GM12878 (cell line): ENCODE measurements at regions not wholly inside any gene's neighbourhood (a gene's known extent, or its start where the extent isn't known, plus 50 kb on each side); places are given as distances from the start of the nearest gene placed in this dataset.

ENCODE experiments used
- ATAC-seq: fragments of 200-7000 bp; cut with Tn5 transposase; 3 replicates; pipeline ENCODE4 v1.9.1; 2020; ENCODE audit warnings: mild to moderate bottlenecking, moderate library complexity
- BruUV-seq: library from RNA; stranded (reverse); fragments of 400-500 nt; replicated peaks from 2 replicates; lab custom pipeline; 2021; lab: Mats Ljungman, UMichigan
- CTCF ChIA-PET: fragments of 300-600 bp; sonication (Branson Sonifier 250); formaldehyde crosslinking; extraction: SDS; loops from one replicate; lab custom pipeline; 2021; ENCODE audit warnings: inconsistent platforms; lab: Yijun Ruan, JAX
- POLR2A ChIA-PET: fragments of 350-600 bp; formaldehyde crosslinking; extraction: SDS; loops from one replicate; lab custom pipeline; 2021; ENCODE audit warnings: inconsistent platforms; lab: Charles Lee
- RAD21 ChIA-PET: fragments of 300-600 bp; sonication (Branson Sonifier 250); formaldehyde crosslinking; loops from one replicate; lab custom pipeline; 2023; ENCODE audit warnings: antibody characterized with exemption; ENCODE audit not compliant: unreplicated experiment; lab: Charles Lee
- SMC1A ChIA-PET: fragments of 300-600 bp; sonication (Branson Sonifier 250); formaldehyde crosslinking; loops from one replicate; lab custom pipeline; 2023; ENCODE audit not compliant: unreplicated experiment, uncharacterized antibody; lab: Charles Lee
- DNase-seq: peaks from one replicate; pipeline ENCODE4 v3.0.0-alpha.2; 2011; ENCODE audit warnings: low read depth, low spot score
- FAIRE-seq: peaks from 3 replicates; lab custom pipeline; 2011; peaks lifted over from hg19 to GRCh38; lab: Jason Lieb, UNC
- H2AFZ ChIP-seq: 2 replicates; pipeline ENCODE4 v1.6.0; 2011; ENCODE audit warnings: low read depth, low read length, control low read depth; ENCODE audit not compliant: control insufficient read depth
- H3K27ac ChIP-seq: 2 replicates; pipeline ENCODE4 v1.5.1; 2011; ENCODE audit warnings: control low read depth; ENCODE audit not compliant: control insufficient read depth, insufficient read depth
- H3K27me3 ChIP-seq, 2 experiments: replicated peaks in 1 of 2; 2 replicates each; pipeline versions ENCODE4 v1.6.0 to v1.6.1; 2011; ENCODE audit warnings: low read length in 1 of 2; ENCODE audit not compliant: control insufficient read depth in 2 of 2, insufficient read depth in 2 of 2
- H3K36me3 ChIP-seq, 2 experiments: 2 replicates each; pipeline ENCODE4 v1.5.1; 2011; ENCODE audit warnings: low read length in 1 of 2; ENCODE audit not compliant: control insufficient read depth in 2 of 2, insufficient read depth in 2 of 2
- H3K4me1 ChIP-seq: 2 replicates; pipeline ENCODE4 v1.6.1; 2011; ENCODE audit warnings: mild to moderate bottlenecking, low read length, moderate library complexity, mixed read lengths; ENCODE audit not compliant: control insufficient read depth, insufficient read depth
- H3K4me2 ChIP-seq: 2 replicates; pipeline ENCODE4 v1.6.0; 2011; ENCODE audit warnings: control low read depth; ENCODE audit not compliant: control insufficient read depth, insufficient read depth
- H3K4me3 ChIP-seq: fragments of 200-600 bp; sonication (generic); 2 replicates; pipeline ENCODE4 v1.5.1; 2016
- H3K79me2 ChIP-seq: 2 replicates; pipeline ENCODE4 v1.6.0; 2011; ENCODE audit warnings: low read length; ENCODE audit not compliant: control insufficient read depth, insufficient read depth
- H3K9ac ChIP-seq: 2 replicates; pipeline ENCODE4 v1.8.0; 2011; ENCODE audit warnings: low read length, control low read depth, mixed read lengths; ENCODE audit not compliant: control insufficient read depth, insufficient read depth
- H3K9me3 ChIP-seq: replicated peaks from 3 replicates; pipeline ENCODE4 v1.5.1; 2011; ENCODE audit warnings: mild to moderate bottlenecking, low read length; ENCODE audit not compliant: control insufficient read depth, insufficient read depth
- H4K20me1 ChIP-seq: 2 replicates; pipeline ENCODE4 v1.6.0; 2011; ENCODE audit not compliant: control insufficient read depth, insufficient read depth
- BHLHE40 ChIP-seq, 2 experiments: fragments of 450-650 bp in 1 of 2; IDR thresholded peaks; 2 replicates each; pipeline ENCODE4 v1.6.1; 2011 to 2017; ENCODE audit warnings: low read depth in 2 of 2, borderline replicate concordance in 1 of 2, improper control_type of control experiment in 1 of 2, low read length in 1 of 2, mild to moderate bottlenecking in 1 of 2
- CTCF ChIP-seq, 3 experiments: IDR thresholded peaks in 2 of 3; conservative IDR thresholded peaks in 1 of 3; 2 replicates each; pipeline ENCODE4 v1.5.1; 2011; ENCODE audit warnings: low read depth in 3 of 3, low read length in 3 of 3, mild to moderate bottlenecking in 3 of 3, control low read depth in 2 of 3, moderate library complexity in 2 of 3, inconsistent platforms in 1 of 3, mixed read lengths in 1 of 3; ENCODE audit not compliant: control insufficient read depth in 2 of 3, insufficient read depth in 1 of 3; ENCODE audit errors: extremely low read depth in 1 of 3
- RAD51 ChIP-seq: fragments of 450-650 bp; IDR thresholded peaks from 2 replicates; pipeline ENCODE4 v1.6.1; 2016; ENCODE audit warnings: moderate library complexity, mild to moderate bottlenecking, inconsistent platforms
- RUNX3 ChIP-seq: IDR thresholded peaks from 2 replicates; pipeline ENCODE4 v1.6.1; 2012; ENCODE audit warnings: low read length, inconsistent platforms
- USF1 ChIP-seq: IDR thresholded peaks from 2 replicates; pipeline ENCODE4 v1.6.1; 2011; ENCODE audit warnings: borderline replicate concordance, low read depth, mild to moderate bottlenecking, moderate library complexity, mixed read lengths, low read length; ENCODE audit not compliant: insufficient read depth; ENCODE audit errors: extremely low read length
- USF2 ChIP-seq: IDR thresholded peaks from 2 replicates; pipeline ENCODE4 v1.6.1; 2011; ENCODE audit warnings: low read depth, low read length, improper control_type of control experiment, borderline replicate concordance
- ZNF24 ChIP-seq: fragments of 450-650 bp; IDR thresholded peaks from 2 replicates; pipeline ENCODE4 v1.6.1; 2017; ENCODE audit warnings: antibody characterized with exemption, mild to moderate bottlenecking
- WGBS: methylation state at CpG from one replicate; pipeline ENCODE4 v1.1.6; 2016; ENCODE audit warnings: low lambda C conversion rate; ENCODE audit not compliant: insufficient replicate concordance, insufficient coverage; ENCODE audit errors: missing lambda C conversion rate; 5-methylcytosine and 5-hydroxymethylcytosine counted together
- in situ Hi-C: fragments of 300-500 bp; cut with MboI; formaldehyde crosslinking; loops from 9 replicates; pipeline ENCODE4 v1.14.3; 2018; ENCODE audit warnings: mixed read lengths
- intact Hi-C: fragments of 100-400 bp; cut with micrococcal nuclease; formaldehyde crosslinking; loops from one replicate; pipeline ENCODE4 v1.14.2; 2022; ENCODE audit not compliant: unreplicated experiment

GRCh38 chr6:168968228-168968627, 285.4 kb downstream of the THBS2 start:
- no peak for FAIRE-seq
- ATAC-seq = peak; percentile 32; the same call in 1 of the 3 replicates

More at GRCh38 chr6:168968228-168968627, 285.4 kb downstream of the THBS2 start:
- POLR2A ChIA-PET = no interaction called here
- Histone ChIP-seq H3K4me2 (no peak overlapping the region), H3K4me1 (no peaks in the 10 kb centered on the region), H3K27me3 (no peaks in the 10 kb centered on the region), H3K79me2 (no peaks in the 10 kb centered on the region), H3K36me3 (no peaks in the 10 kb centered on the region), H3K9me3 (no peaks in the 10 kb centered on the region), H4K20me1 (no peaks in the 10 kb centered on the region), H3K4me3 (no peak overlapping the region), H3K9ac (no peak overlapping the region)
- BruUV-seq = no TSS peak
- RAD21 ChIA-PET = no interaction called here
- in situ Hi-C loops = no loop called here
- DNase-seq = no peak
- CTCF ChIA-PET = no interaction called here
- SMC1A ChIA-PET = no interaction called here
- WGBS = 70% methylated on average over 10 of the region's 10 CpGs
- TF ChIP-seq RAD51 = peak; percentile 71
- TF ChIP-seq CTCF (IDR thresholded peaks at IDR 0.05 in 2 of 3, conservative IDR thresholded peaks at IDR 0.05 in 1 of 3; ENCODE audit: control insufficient read depth in 2 of 3, extremely low read depth in 1 of 3, insufficient read depth in 1 of 3, low read depth in 3 of 3, low read length in 3 of 3) = no peak
- TF ChIP-seq RUNX3 = peak; percentile 18; the same call in 1 of the 2 replicates
- TF ChIP-seq USF1 = peak; percentile 31
- peak; percentile 17; the same call in 1 of the 2 replicates for TF ChIP-seq USF2
- TF ChIP-seq BHLHE40 (IDR thresholded peaks at IDR 0.05; ENCODE audit: borderline replicate concordance in 1 of 2, low read depth in 2 of 2, low read length in 1 of 2) = peak in 1 of 2 experiments; percentile 70; a peak in 2 of 4 replicates
- no peak for TF ChIP-seq ZNF24
- TF ChIP-seq, all 136 proteins: peak for 5
- H2AFZ ChIP-seq = no peak overlapping the region
- no peak overlapping the region for H3K27ac ChIP-seq
- intact Hi-C loops = no loop called here
